ENCODE measurements at regions not wholly inside any gene's neighbourhood (a gene's known extent, or its start where the extent isn't known, plus 50 kb on each side); places are given as distances from the start of the nearest gene placed in this dataset.

- no peak for DNase-seq (ENCODE audit: low spot score)
Observed at GRCh38 chr9:89655990-89656657, 51.3 kb downstream of the GADD45G start.

GRCh38 chr9:89657295-89657694 is 52.5 kb downstream of the GADD45G start:
- DNase-seq (ENCODE audit: low spot score): no peak

- no peak for DNase-seq (ENCODE audit: low spot score)
Observed at GRCh38 chr9:89657765-89658164, 53.0 kb downstream of the GADD45G start.

- no peak for DNase-seq (ENCODE audit: low spot score)
Observed at GRCh38 chr9:89658401-89658800, 53.6 kb downstream of the GADD45G start.

- no peak for DNase-seq (ENCODE audit: low spot score)
Observed at GRCh38 chr9:89658931-89659330, 54.1 kb downstream of the GADD45G start.

GRCh38 chr9:89659473-89659872 is 54.7 kb downstream of the GADD45G start:
- DNase-seq (ENCODE audit: low spot score): no peak

GRCh38 chr9:89659891-89660685 is 55.3 kb downstream of the GADD45G start:
- DNase-seq (ENCODE audit: low spot score): no peak

- no peak for DNase-seq (ENCODE audit: low spot score)
Observed at GRCh38 chr9:89661391-89661949, 56.7 kb downstream of the GADD45G start.

- peak; percentile 4 for DNase-seq (ENCODE audit: low spot score)
Observed at GRCh38 chr9:89661956-89662717, 57.3 kb downstream of the GADD45G start.

GRCh38 chr9:89662718-89663613 is 58.2 kb downstream of the GADD45G start:
- no peak for DNase-seq (ENCODE audit: low spot score)

- no peak for DNase-seq (ENCODE audit: low spot score)
Observed at GRCh38 chr9:89663614-89663970, 58.8 kb downstream of the GADD45G start.

- DNase-seq (ENCODE audit: low spot score): no peak
Observed at GRCh38 chr9:89664010-89664409, 59.2 kb downstream of the GADD45G start.

- no peak for DNase-seq (ENCODE audit: low spot score)
Observed at GRCh38 chr9:89664896-89665329, 60.1 kb downstream of the GADD45G start.

- DNase-seq (ENCODE audit: low spot score): no peak
Observed at GRCh38 chr9:89666364-89666763, 61.6 kb downstream of the GADD45G start.

- DNase-seq (ENCODE audit: low spot score): no peak
Observed at GRCh38 chr9:89666950-89667349, 62.1 kb downstream of the GADD45G start.

- DNase-seq (ENCODE audit: low spot score): no peak
Observed at GRCh38 chr9:89667726-89668125, 62.9 kb downstream of the GADD45G start.

GRCh38 chr9:89668216-89668865 is 63.5 kb downstream of the GADD45G start:
- DNase-seq (ENCODE audit: low spot score): no peak

- no peak for DNase-seq (ENCODE audit: low spot score)
Observed at GRCh38 chr9:89668866-89669246, 64.0 kb downstream of the GADD45G start.

GRCh38 chr9:89669361-89669842 is 64.6 kb downstream of the GADD45G start:
- DNase-seq (ENCODE audit: low spot score): no peak

GRCh38 chr9:89670114-89670513 is 65.3 kb downstream of the GADD45G start:
- no peak for DNase-seq (ENCODE audit: low spot score)

Measured in hematopoietic multipotent progenitor cell treated with erythropoietin and hydrocortisone succinate and interleukin-3 and kit ligand, for 15 days (in vitro differentiated cells).